ENCODE measurements at regions not wholly inside any gene's neighbourhood (a gene's known extent, or its start where the extent isn't known, plus 50 kb on each side); places are given as distances from the start of the nearest gene placed in this dataset.

DNA sequence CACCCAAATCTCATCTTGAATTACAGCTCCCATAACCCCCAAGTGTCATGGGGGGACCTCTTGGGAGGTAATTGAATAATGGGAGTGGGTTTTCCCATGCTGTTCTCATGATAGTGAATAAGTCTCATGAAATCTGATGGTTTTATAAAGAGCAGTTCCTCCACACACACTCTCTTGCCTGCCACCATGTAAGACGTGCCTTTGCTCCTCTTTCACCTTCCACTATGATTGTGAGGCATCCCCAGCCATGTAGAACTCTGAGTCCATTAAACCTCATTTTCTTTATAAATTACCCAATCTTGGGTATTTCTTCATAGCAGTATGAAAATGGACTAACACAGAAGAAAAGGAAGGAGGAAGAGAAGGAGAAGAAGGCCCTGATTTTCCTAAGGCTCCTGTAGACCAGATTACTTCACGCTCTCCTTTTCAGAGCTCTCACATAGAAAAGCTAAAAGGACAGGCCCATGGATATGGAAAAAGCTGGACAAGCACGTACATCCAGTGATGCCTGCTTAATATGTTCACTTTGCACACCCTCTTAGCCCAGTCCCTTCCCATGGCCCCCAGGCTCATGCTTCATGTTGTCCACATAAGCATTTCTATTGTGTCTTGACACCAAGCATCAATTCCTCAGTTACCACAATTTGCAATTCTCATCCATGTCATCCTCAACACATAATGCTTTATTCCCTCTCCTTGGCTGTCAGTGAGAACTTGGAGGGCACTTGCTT lies 354.8 kb downstream of the CD83 start:
- Histone ChIP-seq H3K4me2 (ENCODE audit: low read length) (no peak overlapping the region), H3K36me3 (ENCODE audit: insufficient read depth, low read length) (no peaks in the 10 kb centered on the region; the same call in 1 of the 2 replicates), H4K20me1 (ENCODE audit: insufficient read depth, low read length) (no peaks in the 10 kb centered on the region), H3K9me3 (ENCODE audit: low read length) (peaks cover 25% of the 10 kb centered on the region), H3K4me3 (ENCODE audit: low read depth, low read length, poor library complexity, severe bottlenecking) (no peak overlapping the region), H3K27ac (ENCODE audit: low read depth, low read length, poor library complexity, severe bottlenecking) (no peak overlapping the region), H2AFZ (ENCODE audit: low read length) (no peak overlapping the region), H3K79me2 (ENCODE audit: insufficient read depth, low read depth, low read length) (no peaks in the 10 kb centered on the region), H3K4me1 (ENCODE audit: insufficient read depth, low read length, poor library complexity, severe bottlenecking) (peaks cover 6% of the 10 kb centered on the region), H3K9me2 (ENCODE audit: insufficient read depth, low read length) (no peaks in the 10 kb centered on the region)
- CTCF ChIA-PET (ENCODE audit: unreplicated experiment): no interaction called here
- DNase-seq (ENCODE audit: low spot score): no peak
- intact Hi-C loops (cut with micrococcal nuclease; ENCODE audit: unreplicated experiment): no loop called here
- POLR2A ChIA-PET: no interaction called here
- no TSS peak for BruUV-seq (replicated peaks)
- TF ChIP-seq, protein P1, sequence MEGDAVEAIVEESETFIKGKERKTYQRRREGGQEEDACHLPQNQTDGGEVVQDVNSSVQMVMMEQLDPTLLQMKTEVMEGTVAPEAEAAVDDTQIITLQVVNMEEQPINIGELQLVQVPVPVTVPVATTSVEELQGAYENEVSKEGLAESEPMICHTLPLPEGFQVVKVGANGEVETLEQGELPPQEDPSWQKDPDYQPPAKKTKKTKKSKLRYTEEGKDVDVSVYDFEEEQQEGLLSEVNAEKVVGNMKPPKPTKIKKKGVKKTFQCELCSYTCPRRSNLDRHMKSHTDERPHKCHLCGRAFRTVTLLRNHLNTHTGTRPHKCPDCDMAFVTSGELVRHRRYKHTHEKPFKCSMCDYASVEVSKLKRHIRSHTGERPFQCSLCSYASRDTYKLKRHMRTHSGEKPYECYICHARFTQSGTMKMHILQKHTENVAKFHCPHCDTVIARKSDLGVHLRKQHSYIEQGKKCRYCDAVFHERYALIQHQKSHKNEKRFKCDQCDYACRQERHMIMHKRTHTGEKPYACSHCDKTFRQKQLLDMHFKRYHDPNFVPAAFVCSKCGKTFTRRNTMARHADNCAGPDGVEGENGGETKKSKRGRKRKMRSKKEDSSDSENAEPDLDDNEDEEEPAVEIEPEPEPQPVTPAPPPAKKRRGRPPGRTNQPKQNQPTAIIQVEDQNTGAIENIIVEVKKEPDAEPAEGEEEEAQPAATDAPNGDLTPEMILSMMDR (conservative IDR thresholded peaks at IDR 0.05; ENCODE audit: low read length): no peak
- TF ChIP-seq EZH2phosphoT487 (IDR thresholded peaks at IDR 0.05; ENCODE audit: borderline replicate concordance, low read depth, low read length): no peak

DNA sequence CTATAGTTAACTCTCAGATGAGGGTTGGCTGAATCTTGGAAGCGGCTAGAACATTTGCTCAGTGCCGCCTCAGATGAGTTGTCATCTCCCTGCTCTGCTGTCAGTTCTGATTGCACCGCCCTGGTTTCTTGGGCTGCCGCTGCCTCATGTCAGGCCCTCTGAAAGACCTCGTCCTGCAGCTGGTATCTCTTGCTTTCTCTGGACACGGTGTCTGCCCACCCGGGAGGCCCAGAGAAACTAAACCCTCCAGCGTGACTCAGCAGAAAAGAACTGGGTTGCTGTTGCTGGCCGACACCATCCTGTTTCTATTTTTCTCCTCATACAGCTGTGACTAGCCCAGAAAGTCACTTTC lies 355.4 kb downstream of the CD83 start:
- Histone ChIP-seq H2AFZ (ENCODE audit: low read length) (no peak overlapping the region), H4K20me1 (ENCODE audit: insufficient read depth, low read length) (no peaks in the 10 kb centered on the region), H3K79me2 (ENCODE audit: insufficient read depth, low read depth, low read length) (no peaks in the 10 kb centered on the region), H3K9me3 (ENCODE audit: low read length) (peaks cover 25% of the 10 kb centered on the region), H3K9me2 (ENCODE audit: insufficient read depth, low read length) (no peaks in the 10 kb centered on the region), H3K4me3 (ENCODE audit: low read depth, low read length, poor library complexity, severe bottlenecking) (no peak overlapping the region), H3K4me2 (ENCODE audit: low read length) (no peak overlapping the region), H3K36me3 (ENCODE audit: insufficient read depth, low read length) (no peaks in the 10 kb centered on the region; the same call in 1 of the 2 replicates), H3K4me1 (ENCODE audit: insufficient read depth, low read length, poor library complexity, severe bottlenecking) (peaks cover 6% of the 10 kb centered on the region), H3K27ac (ENCODE audit: low read depth, low read length, poor library complexity, severe bottlenecking) (no peak overlapping the region)
- intact Hi-C loops (cut with micrococcal nuclease; ENCODE audit: unreplicated experiment): no loop called here
- POLR2A ChIA-PET: no interaction called here
- no TSS peak for BruUV-seq (replicated peaks)
- CTCF ChIA-PET (ENCODE audit: unreplicated experiment): no interaction called here
- TF ChIP-seq EZH2phosphoT487 (IDR thresholded peaks at IDR 0.05; ENCODE audit: borderline replicate concordance, low read depth, low read length): no peak
- TF ChIP-seq, protein P1 (conservative IDR thresholded peaks at IDR 0.05; ENCODE audit: low read length): no peak
- no peak for DNase-seq (ENCODE audit: low spot score)

DNA sequence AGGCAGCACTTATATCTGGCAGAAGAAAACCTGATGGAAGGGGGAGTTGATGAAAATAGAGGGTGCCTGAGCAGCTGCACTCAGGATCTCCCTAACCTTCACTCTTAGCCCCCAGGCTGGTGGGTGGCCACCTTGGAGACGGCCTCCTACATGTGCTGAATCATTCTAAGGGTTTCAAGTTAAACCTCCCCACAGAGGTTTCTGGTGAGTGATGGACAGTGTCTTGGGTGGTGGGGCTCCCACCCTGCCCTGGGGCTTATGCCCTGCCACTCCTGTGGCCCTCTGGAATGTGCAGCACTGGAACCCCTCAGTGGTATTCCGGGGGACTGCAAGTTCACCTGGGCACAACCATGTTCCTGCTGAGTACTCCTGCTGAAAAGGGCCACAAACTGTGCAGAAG lies 357.2 kb downstream of the CD83 start:
- TF ChIP-seq EZH2phosphoT487 (IDR thresholded peaks at IDR 0.05; ENCODE audit: borderline replicate concordance, low read depth, low read length): no peak
- TF ChIP-seq, protein P1 (conservative IDR thresholded peaks at IDR 0.05; ENCODE audit: low read length): peak; percentile 49
- peaks cover 6% of the 10 kb centered on the region for H3K4me1 ChIP-seq (ENCODE audit: insufficient read depth, low read length, poor library complexity, severe bottlenecking)
- H3K4me3 ChIP-seq (ENCODE audit: low read depth, low read length, poor library complexity, severe bottlenecking): no peak overlapping the region
- peak; percentile 16 for DNase-seq (ENCODE audit: low spot score)
- H4K20me1 ChIP-seq (ENCODE audit: insufficient read depth, low read length): no peaks in the 10 kb centered on the region
- no peaks in the 10 kb centered on the region for H3K36me3 ChIP-seq (ENCODE audit: insufficient read depth, low read length)
- BruUV-seq (replicated peaks): no TSS peak
- no peaks in the 10 kb centered on the region for H3K79me2 ChIP-seq (ENCODE audit: insufficient read depth, low read depth, low read length)
- H3K4me2 ChIP-seq (ENCODE audit: low read length): 0 out of 2 replicates have a peak overlapping the region, but pooled peaks have one; percentile 4
- CTCF ChIA-PET (ENCODE audit: unreplicated experiment): no interaction called here
- intact Hi-C loops (cut with micrococcal nuclease; ENCODE audit: unreplicated experiment): no loop called here
- H2AFZ ChIP-seq (ENCODE audit: low read length): no peak overlapping the region
- no peaks in the 10 kb centered on the region for H3K9me2 ChIP-seq (ENCODE audit: insufficient read depth, low read length)
- no peak overlapping the region for H3K27ac ChIP-seq (ENCODE audit: low read depth, low read length, poor library complexity, severe bottlenecking)
- peaks cover 25% of the 10 kb centered on the region for H3K9me3 ChIP-seq (ENCODE audit: low read length)
- POLR2A ChIA-PET: interaction anchor here (0.6 to 1.0 kb wide), 2 partner anchors 18 to 798 kb away, joined by 3 read pairs; no protein-coding TSS in a partner anchor
